ENCODE measurements at regions not wholly inside any gene's neighbourhood (a gene's known extent, or its start where the extent isn't known, plus 50 kb on each side); places are given as distances from the start of the nearest gene placed in this dataset.

- TF ChIP-seq, protein P1, sequence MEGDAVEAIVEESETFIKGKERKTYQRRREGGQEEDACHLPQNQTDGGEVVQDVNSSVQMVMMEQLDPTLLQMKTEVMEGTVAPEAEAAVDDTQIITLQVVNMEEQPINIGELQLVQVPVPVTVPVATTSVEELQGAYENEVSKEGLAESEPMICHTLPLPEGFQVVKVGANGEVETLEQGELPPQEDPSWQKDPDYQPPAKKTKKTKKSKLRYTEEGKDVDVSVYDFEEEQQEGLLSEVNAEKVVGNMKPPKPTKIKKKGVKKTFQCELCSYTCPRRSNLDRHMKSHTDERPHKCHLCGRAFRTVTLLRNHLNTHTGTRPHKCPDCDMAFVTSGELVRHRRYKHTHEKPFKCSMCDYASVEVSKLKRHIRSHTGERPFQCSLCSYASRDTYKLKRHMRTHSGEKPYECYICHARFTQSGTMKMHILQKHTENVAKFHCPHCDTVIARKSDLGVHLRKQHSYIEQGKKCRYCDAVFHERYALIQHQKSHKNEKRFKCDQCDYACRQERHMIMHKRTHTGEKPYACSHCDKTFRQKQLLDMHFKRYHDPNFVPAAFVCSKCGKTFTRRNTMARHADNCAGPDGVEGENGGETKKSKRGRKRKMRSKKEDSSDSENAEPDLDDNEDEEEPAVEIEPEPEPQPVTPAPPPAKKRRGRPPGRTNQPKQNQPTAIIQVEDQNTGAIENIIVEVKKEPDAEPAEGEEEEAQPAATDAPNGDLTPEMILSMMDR (IDR thresholded peaks at IDR 0.05; ENCODE audit: borderline replicate concordance, insufficient read depth, low read depth, low read length): no peak
- H3K4me3 ChIP-seq (ENCODE audit: low read depth, low read length): no peak overlapping the region
Measured at GRCh38 chr2:176525086-176525485, 255.8 kb downstream of the MTX2 start.

DNA sequence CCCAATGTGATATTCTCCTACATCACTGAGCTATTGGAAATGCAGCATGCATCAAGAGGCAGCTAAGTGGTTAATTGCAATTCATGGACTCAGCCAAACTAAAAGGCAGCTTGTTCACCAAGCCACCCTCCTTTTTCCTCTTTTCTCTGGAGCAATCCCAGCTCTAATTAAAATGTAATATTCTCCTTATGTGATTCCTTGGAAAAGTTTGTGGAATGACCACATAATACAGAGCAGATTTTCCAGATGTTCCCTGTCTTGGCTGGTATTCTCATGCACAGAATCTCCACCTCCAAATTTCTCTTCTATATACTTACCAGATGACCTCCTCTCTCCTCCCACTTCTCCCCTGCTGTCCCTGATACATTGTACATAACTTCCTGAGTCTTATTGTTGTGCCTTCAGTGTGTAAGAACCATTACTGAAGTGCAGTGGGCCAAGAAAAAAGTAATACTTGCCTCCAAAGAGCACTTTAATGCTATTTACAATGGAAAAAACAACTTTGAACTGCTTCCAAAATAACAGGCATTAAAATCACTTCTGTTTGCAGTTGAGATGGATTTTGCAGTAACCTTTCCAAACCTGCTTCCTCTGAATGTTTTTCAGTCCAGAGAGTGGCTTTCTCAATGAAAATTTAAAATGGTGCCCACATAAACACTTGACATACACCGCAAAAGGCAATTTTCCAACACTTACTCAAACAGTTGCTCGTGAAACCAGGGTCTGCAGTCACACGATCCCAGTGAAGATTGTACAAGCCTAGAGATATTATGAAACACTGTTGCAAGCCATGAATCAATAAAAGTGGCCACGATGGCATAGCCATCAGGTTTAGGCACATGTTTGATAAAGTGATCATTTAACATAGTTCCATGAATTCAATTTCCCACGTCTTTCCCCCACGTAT lies 258.0 kb downstream of the MTX2 start:
- TF ChIP-seq, protein P1 (IDR thresholded peaks at IDR 0.05; ENCODE audit: borderline replicate concordance, insufficient read depth, low read depth, low read length): no peak
- H3K4me3 ChIP-seq (ENCODE audit: low read depth, low read length): no peak overlapping the region

DNA sequence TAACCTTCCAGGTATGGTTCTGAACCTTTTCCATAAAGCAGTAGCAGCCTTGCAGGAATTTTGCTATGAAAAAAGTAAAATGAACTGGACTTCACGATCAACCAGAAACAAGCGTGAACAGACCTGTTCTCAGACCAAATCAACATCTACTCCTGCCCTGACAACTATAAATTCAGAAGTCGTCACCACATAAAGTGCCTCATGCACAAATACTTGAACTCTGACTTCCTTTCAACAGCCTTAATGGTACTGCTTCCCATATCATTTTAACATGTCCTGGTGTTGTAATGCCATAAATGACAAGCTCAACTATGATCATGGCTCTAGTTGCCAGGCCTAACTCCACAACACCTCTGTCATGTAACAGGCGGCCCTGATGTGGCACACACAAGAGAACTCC lies 262.4 kb downstream of the MTX2 start:
- no peak overlapping the region for H3K4me3 ChIP-seq (ENCODE audit: low read depth, low read length)
- TF ChIP-seq, protein P1 (IDR thresholded peaks at IDR 0.05; ENCODE audit: borderline replicate concordance, insufficient read depth, low read depth, low read length): no peak

DNA sequence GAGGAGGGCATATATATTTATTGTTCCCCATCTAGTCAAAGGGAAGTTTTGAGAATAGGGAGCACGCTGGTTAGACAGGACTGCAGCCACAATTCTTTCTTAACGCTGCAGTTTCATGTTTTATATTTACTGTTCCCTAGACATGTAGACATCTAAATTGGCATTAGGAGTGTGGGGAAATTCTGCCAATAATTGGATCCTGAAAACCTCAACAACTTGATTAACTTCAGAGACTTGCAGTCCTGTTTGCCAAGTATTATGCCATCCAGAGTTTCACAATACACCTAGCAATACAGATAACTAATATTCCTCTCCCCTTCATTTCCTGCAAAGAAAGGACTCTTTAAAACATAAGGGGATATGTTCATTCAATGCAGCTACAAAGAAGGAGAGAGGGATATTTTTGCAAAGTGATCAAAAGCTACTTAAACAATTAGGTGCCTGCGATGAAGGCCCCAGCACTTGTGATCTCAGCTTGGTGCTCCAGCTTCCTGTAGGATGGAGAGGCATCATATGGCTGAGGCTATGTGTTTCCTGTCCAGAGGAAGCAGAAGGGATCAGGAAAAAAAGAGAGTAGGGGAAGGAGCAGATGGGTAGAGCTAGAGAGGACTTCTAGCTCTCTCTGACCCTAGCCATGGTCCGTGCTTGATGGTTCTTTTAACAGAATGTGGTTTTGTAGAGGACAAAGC lies 264.4 kb downstream of the MTX2 start:
- H3K4me3 ChIP-seq (ENCODE audit: low read depth, low read length): no peak overlapping the region
- TF ChIP-seq, protein P1 (IDR thresholded peaks at IDR 0.05; ENCODE audit: borderline replicate concordance, insufficient read depth, low read depth, low read length): no peak

DNA sequence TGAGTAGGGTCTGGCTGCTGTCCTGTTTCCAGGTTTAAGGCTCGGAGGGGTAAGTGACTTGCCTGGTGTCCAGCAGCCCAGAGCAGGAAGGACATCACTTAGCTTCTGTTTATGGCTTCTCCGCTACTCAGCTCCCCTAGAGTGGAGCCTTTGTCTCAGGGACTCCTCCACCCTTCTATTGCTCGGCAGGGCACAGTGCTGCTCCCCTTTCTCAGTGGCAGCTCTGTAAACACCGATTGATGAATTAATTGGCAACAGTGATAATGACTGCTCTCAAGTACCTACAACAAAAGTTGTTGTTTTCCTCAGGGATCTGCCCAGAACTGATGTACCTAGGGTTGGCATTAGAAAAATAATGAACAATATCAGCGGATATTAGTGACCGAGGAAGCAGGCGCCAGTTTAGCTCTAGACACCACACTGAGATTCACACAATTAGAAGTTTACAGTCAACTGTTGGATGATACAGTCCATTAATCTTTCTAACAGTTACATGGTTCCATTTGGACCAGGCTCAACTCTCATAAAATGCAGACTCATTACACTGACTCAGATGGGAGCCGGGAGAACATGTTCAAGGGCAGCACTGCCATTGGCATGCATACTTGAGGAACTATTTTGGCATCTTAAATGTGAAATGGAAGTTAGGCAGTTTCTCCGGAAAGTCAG lies 265.7 kb downstream of the MTX2 start:
- TF ChIP-seq, protein P1 (IDR thresholded peaks at IDR 0.05; ENCODE audit: borderline replicate concordance, insufficient read depth, low read depth, low read length): no peak
- H3K4me3 ChIP-seq (ENCODE audit: low read depth, low read length): no peak overlapping the region

- no peak overlapping the region for H3K4me3 ChIP-seq (ENCODE audit: low read depth, low read length)
- TF ChIP-seq, protein P1 (IDR thresholded peaks at IDR 0.05; ENCODE audit: borderline replicate concordance, insufficient read depth, low read depth, low read length): no peak
Measured at GRCh38 chr2:176535467-176536113, 266.3 kb downstream of the MTX2 start.

Measured in GM12875 (cell line).